Mesenchymal stem cell (in vitro differentiated cells and primary cell): ENCODE measurements at regions not wholly inside any gene's neighbourhood (a gene's known extent, or its start where the extent isn't known, plus 50 kb on each side); places are given as distances from the start of the nearest gene placed in this dataset.
"Not testable (repeated sequence)": the region's sequence is repeated elsewhere in the genome, so short reads cannot be mapped to it uniquely, and the experiment has no call there.

Experiments
- DNase-seq: peaks from one replicate; pipeline ENCODE4 v3.0.0-alpha.2; 2013
- H2AFZ ChIP-seq: one replicate; pipeline ENCODE4 v1.6.1; 2013; ENCODE audit warnings: low read depth, mild to moderate bottlenecking, control low read depth, inconsistent platforms, low read length, moderate library complexity
- H2AK5ac ChIP-seq: 2 replicates; pipeline ENCODE4 v1.6.1; 2013; ENCODE audit warnings: low read length, moderate library complexity, mild to moderate bottlenecking, inconsistent platforms; ENCODE audit not compliant: severe bottlenecking
- H2BK120ac ChIP-seq: one replicate; pipeline ENCODE4 v1.6.1; 2013; ENCODE audit warnings: low read depth, mild to moderate bottlenecking, inconsistent platforms, low read length, moderate library complexity
- H2BK12ac ChIP-seq, 2 experiments: one replicate each; pipeline ENCODE4 v1.6.1; 2013; ENCODE audit warnings: inconsistent platforms in 2 of 2, low read length in 2 of 2, mild to moderate bottlenecking in 2 of 2, moderate library complexity in 2 of 2, control low read depth in 1 of 2
- H2BK15ac ChIP-seq: one replicate; pipeline ENCODE4 v1.6.1; 2013; ENCODE audit warnings: mild to moderate bottlenecking, low read depth, inconsistent platforms; ENCODE audit not compliant: poor library complexity, severe bottlenecking
- H2BK5ac ChIP-seq: 2 replicates; pipeline ENCODE4 v1.6.1; 2013; ENCODE audit warnings: low read depth, mild to moderate bottlenecking, low read length, control low read depth, inconsistent platforms; ENCODE audit not compliant: poor library complexity, severe bottlenecking
- H3K14ac ChIP-seq, 2 experiments: one replicate each; pipeline ENCODE4 v1.6.1; 2013; ENCODE audit warnings: inconsistent platforms in 2 of 2, low read length in 2 of 2, control low read depth in 1 of 2, mild to moderate bottlenecking in 1 of 2, moderate library complexity in 1 of 2
- H3K18ac ChIP-seq, 2 experiments: one replicate each; pipeline ENCODE4 v1.6.1; 2013; ENCODE audit warnings: inconsistent platforms in 2 of 2, low read length in 2 of 2, control low read depth in 1 of 2, low read depth in 1 of 2, mild to moderate bottlenecking in 1 of 2
- H3K23ac ChIP-seq, 2 experiments: one replicate each; pipeline ENCODE4 v1.6.1; 2013; ENCODE audit warnings: inconsistent platforms in 2 of 2, low read length in 2 of 2, mild to moderate bottlenecking in 2 of 2, moderate library complexity in 2 of 2, control low read depth in 1 of 2
- H3K27ac ChIP-seq: 2 replicates; pipeline ENCODE4 v1.5.1; 2013; ENCODE audit warnings: mild to moderate bottlenecking, moderate library complexity, low read length, control low read depth, inconsistent platforms; ENCODE audit not compliant: poor library complexity, severe bottlenecking
- H3K27me3 ChIP-seq, 2 experiments: 2 replicates each; pipeline versions ENCODE4 v1.6.1 to v1.7.0; 2013; ENCODE audit warnings: low read length in 2 of 2, mild to moderate bottlenecking in 2 of 2, moderate library complexity in 2 of 2, control low read depth in 1 of 2, inconsistent platforms in 1 of 2; ENCODE audit not compliant: control insufficient read depth in 1 of 2, insufficient read depth in 1 of 2
- H3K36me3 ChIP-seq, 2 experiments: 2 replicates each; pipeline versions ENCODE4 v1.6.1 to v1.7.0; 2013; ENCODE audit warnings: low read length in 2 of 2, control low read depth in 1 of 2, inconsistent platforms in 1 of 2, low read depth in 1 of 2, mild to moderate bottlenecking in 1 of 2; ENCODE audit not compliant: insufficient read depth in 2 of 2, control insufficient read depth in 1 of 2
- H3K4ac ChIP-seq, 2 experiments: one replicate each; pipeline ENCODE4 v1.6.1; 2013; ENCODE audit warnings: inconsistent platforms in 2 of 2, low read length in 2 of 2, mild to moderate bottlenecking in 2 of 2, moderate library complexity in 2 of 2, control low read depth in 1 of 2, low read depth in 1 of 2
- H3K4me1 ChIP-seq: 2 replicates; pipeline ENCODE4 v1.6.1; 2013; ENCODE audit warnings: low read depth, low read length, control low read depth; ENCODE audit not compliant: control insufficient read depth, insufficient read depth
- H3K4me2 ChIP-seq: 2 replicates; pipeline ENCODE4 v1.6.1; 2013; ENCODE audit warnings: low read length, mild to moderate bottlenecking, inconsistent platforms; ENCODE audit not compliant: poor library complexity, severe bottlenecking
- H3K4me3 ChIP-seq, 2 experiments: 2 replicates each; pipeline versions ENCODE4 v1.5.1 to v1.7.0; 2013; ENCODE audit warnings: low read length in 2 of 2, mild to moderate bottlenecking in 2 of 2, control low read depth in 1 of 2, low read depth in 1 of 2; ENCODE audit not compliant: insufficient read depth in 1 of 2
- H3K79me1 ChIP-seq: replicated peaks from 2 replicates; pipeline ENCODE4 v1.6.1; 2013; ENCODE audit warnings: mild to moderate bottlenecking, control low read depth, low read length, inconsistent platforms; ENCODE audit not compliant: poor library complexity, severe bottlenecking
- H3K9ac ChIP-seq: 2 replicates; pipeline ENCODE4 v1.7.0; 2013; ENCODE audit warnings: mild to moderate bottlenecking, low read length, moderate library complexity
- H3K9me3 ChIP-seq: 2 replicates; pipeline ENCODE4 v1.7.0; 2013; ENCODE audit warnings: mild to moderate bottlenecking, low read length; ENCODE audit not compliant: control insufficient read depth
- H4K8ac ChIP-seq: one replicate; pipeline ENCODE4 v1.6.1; 2013; ENCODE audit warnings: inconsistent platforms, mild to moderate bottlenecking, low read length, moderate library complexity
- H4K91ac ChIP-seq: one replicate; pipeline ENCODE4 v1.6.1; 2013; ENCODE audit warnings: mild to moderate bottlenecking, low read length, inconsistent platforms
- WGBS: methylation state at CpG from one replicate; pipeline ENCODE4 v1.1.7; 2013; ENCODE audit warnings: mixed read lengths; 5-methylcytosine and 5-hydroxymethylcytosine counted together

GRCh38 chr5:152650413-152650812 is 245.3 kb upstream of the NMUR2 start:
- Histone ChIP-seq H2AFZ (no peak overlapping the region), H3K4me3 (no peak overlapping the region), H2BK5ac (no peak overlapping the region), H3K79me1 (no peaks in the 10 kb centered on the region), H4K91ac (no peak overlapping the region), H3K4me1 (no peaks in the 10 kb centered on the region), H2BK12ac (no peak overlapping the region), H3K36me3 (no peaks in the 10 kb centered on the region), H4K8ac (no peak overlapping the region), H2AK5ac (no peak overlapping the region), H3K4me2 (no peak overlapping the region), H2BK120ac (no peak overlapping the region), H3K23ac (no peak overlapping the region), H3K9ac (no peak overlapping the region), H3K27ac (no peak overlapping the region), H3K18ac (no peak overlapping the region), H3K14ac (no peak overlapping the region), H3K4ac (no peak overlapping the region), H3K9me3 (no peaks in the 10 kb centered on the region), H3K27me3 (no peaks in the 10 kb centered on the region), H2BK15ac (no peak overlapping the region)
- WGBS, result 59% methylated on average over 2 of the region's 3 CpGs
- DNase-seq, result no peak

- not testable (repeated sequence) for H3K18ac ChIP-seq, H3K4me2 ChIP-seq, H3K4ac ChIP-seq, H2AK5ac ChIP-seq, H4K8ac ChIP-seq, H3K4me3 ChIP-seq, H2BK120ac ChIP-seq, H3K36me3 ChIP-seq, H2BK5ac ChIP-seq, H3K4me1 ChIP-seq, H3K14ac ChIP-seq, H3K27ac ChIP-seq, H3K23ac ChIP-seq, H3K9ac ChIP-seq, H3K79me1 ChIP-seq, H2BK15ac ChIP-seq, H2AFZ ChIP-seq, DNase-seq, H3K9me3 ChIP-seq, H2BK12ac ChIP-seq, H3K27me3 ChIP-seq, H4K91ac ChIP-seq
- WGBS, result 66% methylated on average over 15 of the region's 18 CpGs
Measured at GRCh38 chr5:152659470-152659869, 254.4 kb upstream of the NMUR2 start.

- H3K79me1 ChIP-seq, result no peaks in the 10 kb centered on the region
- no peak overlapping the region for H2AK5ac ChIP-seq
- no peak overlapping the region for H3K18ac ChIP-seq
- no peak overlapping the region for H2AFZ ChIP-seq
- no peak overlapping the region for H3K4me2 ChIP-seq
- no CpG with 5 or more reads among the region's 1 CpG for WGBS
- H3K36me3 ChIP-seq, result no peaks in the 10 kb centered on the region
- H3K23ac ChIP-seq, result no peak overlapping the region
- no peak for DNase-seq
- no peak overlapping the region for H2BK12ac ChIP-seq
- H3K4me1 ChIP-seq, result no peaks in the 10 kb centered on the region
- H3K4ac ChIP-seq, result no peak overlapping the region
- H3K27ac ChIP-seq, result no peak overlapping the region
- H3K9me3 ChIP-seq, result no peaks in the 10 kb centered on the region
- H3K9ac ChIP-seq, result no peak overlapping the region
- no peak overlapping the region for H2BK15ac ChIP-seq
- no peak overlapping the region for H3K4me3 ChIP-seq
- no peak overlapping the region for H2BK5ac ChIP-seq
- H3K14ac ChIP-seq, result no peak overlapping the region
- H4K8ac ChIP-seq, result no peak overlapping the region
- no peak overlapping the region for H4K91ac ChIP-seq
- no peaks in the 10 kb centered on the region for H3K27me3 ChIP-seq
- no peak overlapping the region for H2BK120ac ChIP-seq
Measured at GRCh38 chr5:152673601-152674000, 268.5 kb upstream of the NMUR2 start.

GRCh38 chr5:152674403-152674802 is 269.3 kb upstream of the NMUR2 start:
- Histone ChIP-seq H3K4me2 (no peak overlapping the region), H3K14ac (no peak overlapping the region), H3K27me3 (no peaks in the 10 kb centered on the region), H3K79me1 (no peaks in the 10 kb centered on the region), H3K9ac (no peak overlapping the region), H3K27ac (no peak overlapping the region), H3K9me3 (no peaks in the 10 kb centered on the region), H3K18ac (no peak overlapping the region), H3K36me3 (no peaks in the 10 kb centered on the region), H2AFZ (no peak overlapping the region), H2BK15ac (no peak overlapping the region), H3K4me3 (no peak overlapping the region), H3K4me1 (no peaks in the 10 kb centered on the region), H2BK120ac (no peak overlapping the region), H3K23ac (no peak overlapping the region), H3K4ac (no peak overlapping the region), H2AK5ac (no peak overlapping the region), H2BK12ac (no peak overlapping the region), H4K8ac (no peak overlapping the region), H2BK5ac (no peak overlapping the region), H4K91ac (no peak overlapping the region)
- no CpG with 5 or more reads among the region's 1 CpG for WGBS
- no peak for DNase-seq
